ENCODE measurements at regions not wholly inside any gene's neighbourhood (a gene's known extent, or its start where the extent isn't known, plus 50 kb on each side); places are given as distances from the start of the nearest gene placed in this dataset.
"Not testable (repeated sequence)": the region's sequence is repeated elsewhere in the genome, so short reads cannot be mapped to it uniquely, and the experiment has no call there.

DNA sequence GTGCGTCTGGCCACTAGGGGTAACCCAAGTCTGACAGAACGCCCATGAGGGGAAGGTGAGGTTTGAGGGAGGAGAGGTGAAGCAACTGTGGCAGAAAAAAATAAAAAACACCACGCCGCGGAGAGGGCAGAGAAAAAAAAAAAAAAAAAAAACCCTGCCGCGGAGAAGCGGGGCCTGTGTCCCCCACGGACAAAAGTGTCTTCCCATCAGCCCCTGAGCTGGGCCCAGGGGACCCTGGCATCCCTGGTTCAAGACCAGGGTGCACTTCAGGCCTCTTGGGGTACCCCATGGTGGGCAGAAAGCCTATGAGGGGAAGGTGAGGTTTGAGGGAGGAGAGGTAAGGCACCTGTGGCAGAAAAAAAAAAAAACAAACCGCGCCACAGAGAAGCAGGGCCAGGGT lies 191.1 kb downstream of the POTEH start:
- not testable (repeated sequence) for TF ChIP-seq CTCF (conservative IDR thresholded peaks at IDR 0.05; ENCODE audit: low read depth, low read length); EZH2 (IDR thresholded peaks at IDR 0.05; ENCODE audit: low read length, unreplicated experiment)

Measured in PC-3 (cell line).